ENCODE measurements at regions not wholly inside any gene's neighbourhood (a gene's known extent, or its start where the extent isn't known, plus 50 kb on each side); places are given as distances from the start of the nearest gene placed in this dataset.

GRCh38 chr2:7634409-7634808 is 717.2 kb downstream of the RNF144A start:
- TF ChIP-seq CTCF (conservative IDR thresholded peaks at IDR 0.05; ENCODE audit: low read length) (no peak), EZH2phosphoT487 (IDR thresholded peaks at IDR 0.05; ENCODE audit: borderline replicate concordance) (no peak)

Data from Loucy (cell line).